Trophoblast cell (in vitro differentiated cells and primary cell): ENCODE measurements at regions not wholly inside any gene's neighbourhood (a gene's known extent, or its start where the extent isn't known, plus 50 kb on each side); places are given as distances from the start of the nearest gene placed in this dataset.
A peak's percentile ranks its signal among the peaks of the same experiment; 100 is the strongest.

ENCODE experiments used
- DNase-seq, 2 donors: peaks; one replicate each; pipeline ENCODE4 v3.0.0-alpha.2; 2016
- H2AFZ ChIP-seq: 2 replicates; pipeline ENCODE4 v1.6.1; 2013; ENCODE audit warnings: low read length, moderate library complexity, mild to moderate bottlenecking; ENCODE audit not compliant: insufficient read depth, poor library complexity
- H2AK5ac ChIP-seq: 2 replicates; pipeline ENCODE4 v1.6.1; 2013; ENCODE audit warnings: mild to moderate bottlenecking, low read length
- H2BK120ac ChIP-seq: 2 replicates; pipeline ENCODE4 v1.6.1; 2013; ENCODE audit warnings: low read length, mild to moderate bottlenecking, moderate library complexity; ENCODE audit not compliant: insufficient read depth, poor library complexity
- H2BK12ac ChIP-seq: 2 replicates; pipeline ENCODE4 v1.6.1; 2013; ENCODE audit warnings: mild to moderate bottlenecking, low read length, moderate library complexity
- H2BK5ac ChIP-seq: 2 replicates; pipeline ENCODE4 v1.6.1; 2013; ENCODE audit warnings: low read length, low read depth, moderate library complexity, mild to moderate bottlenecking; ENCODE audit not compliant: poor library complexity
- H3K14ac ChIP-seq: 2 replicates; pipeline ENCODE4 v1.6.1; 2013; ENCODE audit warnings: mild to moderate bottlenecking, low read length
- H3K18ac ChIP-seq: 2 replicates; pipeline ENCODE4 v1.6.1; 2013; ENCODE audit warnings: mild to moderate bottlenecking, low read length
- H3K23ac ChIP-seq: 2 replicates; pipeline ENCODE4 v1.6.1; 2013; ENCODE audit warnings: low read length
- H3K27ac ChIP-seq: 2 replicates; pipeline ENCODE4 v1.5.1; 2013; ENCODE audit warnings: low read depth, mild to moderate bottlenecking, inconsistent platforms, low read length, moderate library complexity
- H3K27me3 ChIP-seq: 2 replicates; pipeline ENCODE4 v1.6.1; 2013; ENCODE audit warnings: inconsistent platforms, mild to moderate bottlenecking, low read length, moderate library complexity; ENCODE audit not compliant: insufficient read depth
- H3K36me3 ChIP-seq, 2 experiments: 1 replicate in 1 of 2; 2 replicates in 1 of 2; pipeline ENCODE4 v1.6.1; 2013; ENCODE audit warnings: low read length in 2 of 2, mild to moderate bottlenecking in 2 of 2, moderate library complexity in 1 of 2; ENCODE audit not compliant: insufficient read depth in 2 of 2, control insufficient read depth in 1 of 2
- H3K4ac ChIP-seq: 2 replicates; pipeline ENCODE4 v1.6.1; 2013; ENCODE audit warnings: low read depth, mild to moderate bottlenecking, low read length, moderate library complexity
- H3K4me1 ChIP-seq, 2 experiments: 1 replicate in 1 of 2; 2 replicates in 1 of 2; pipeline ENCODE4 v1.6.1; 2013; ENCODE audit warnings: low read length in 2 of 2, mild to moderate bottlenecking in 2 of 2, moderate library complexity in 1 of 2; ENCODE audit not compliant: insufficient read depth in 2 of 2, control insufficient read depth in 1 of 2
- H3K4me2 ChIP-seq: 2 replicates; pipeline ENCODE4 v1.6.1; 2013; ENCODE audit warnings: inconsistent platforms, mild to moderate bottlenecking, low read length, moderate library complexity
- H3K4me3 ChIP-seq: 2 replicates; pipeline ENCODE4 v1.5.1; 2013; ENCODE audit warnings: mild to moderate bottlenecking, low read depth, low read length, inconsistent platforms
- H3K79me1 ChIP-seq: one replicate; pipeline ENCODE4 v1.6.1; 2013; ENCODE audit warnings: low read length
- H3K79me2 ChIP-seq: 2 replicates; pipeline ENCODE4 v1.6.1; 2013; ENCODE audit warnings: low read length, mild to moderate bottlenecking; ENCODE audit not compliant: control insufficient read depth, insufficient read depth, poor library complexity
- H3K9ac ChIP-seq: 2 replicates; pipeline ENCODE4 v1.6.1; 2013; ENCODE audit warnings: mild to moderate bottlenecking, low read length
- H3K9me3 ChIP-seq: 2 replicates; pipeline ENCODE4 v1.6.1; 2013; ENCODE audit warnings: low read depth, mild to moderate bottlenecking, control low read depth, inconsistent platforms, low read length; ENCODE audit not compliant: insufficient read depth
- H4K12ac ChIP-seq: 2 replicates; pipeline ENCODE4 v1.6.1; 2013; ENCODE audit warnings: low read depth, mild to moderate bottlenecking, low read length, moderate library complexity
- H4K8ac ChIP-seq: 2 replicates; pipeline ENCODE4 v1.6.1; 2013; ENCODE audit warnings: low read depth, mild to moderate bottlenecking, low read length, moderate library complexity
- H4K91ac ChIP-seq: one replicate; pipeline ENCODE4 v1.6.1; 2013; ENCODE audit warnings: low read depth, mild to moderate bottlenecking, low read length, moderate library complexity
- WGBS: extraction: QIAGEN DNeasy Blood & Tissue Kit; methylation state at CpG from one replicate; pipeline ENCODE4 v1.1.7; 2013; ENCODE audit warnings: missing lambda C conversion rate; ENCODE audit not compliant: insufficient read length, insufficient coverage; ENCODE audit errors: extremely low coverage; 5-methylcytosine and 5-hydroxymethylcytosine counted together

DNA sequence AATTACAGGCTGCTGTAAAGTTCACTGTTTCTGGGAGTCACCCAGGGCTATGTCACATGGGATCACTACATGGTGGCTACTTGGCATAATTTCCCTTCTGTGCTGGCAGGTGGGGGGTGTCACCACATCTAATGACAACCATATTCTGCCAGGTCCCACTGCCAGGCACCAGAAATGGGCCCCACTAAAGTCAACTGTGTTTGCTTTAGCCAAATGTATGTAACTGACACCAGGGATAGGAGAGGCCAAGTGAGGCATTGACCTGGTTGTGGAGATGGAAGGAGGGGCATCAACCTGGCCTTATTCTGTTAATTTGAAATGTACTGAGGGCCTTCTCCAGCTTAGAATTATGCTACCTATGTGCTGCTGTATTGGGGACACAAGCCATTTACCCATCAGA, 370.6 kb upstream of the PROX1 start:
- Histone ChIP-seq H3K4me1 (peaks cover 4 to 12% of the 10 kb centered on the region in 2 experiments), H4K91ac (no peak overlapping the region), H4K8ac (no peak overlapping the region), H3K9ac (no peak overlapping the region), H3K27me3 (no peaks in the 10 kb centered on the region), H2BK5ac (no peak overlapping the region), H3K79me2 (no peaks in the 10 kb centered on the region), H2BK12ac (no peak overlapping the region), H3K18ac (no peak overlapping the region), H3K27ac (no peak overlapping the region), H3K23ac (no peak overlapping the region), H3K79me1 (no peaks in the 10 kb centered on the region), H4K12ac (no peak overlapping the region), H2AK5ac (no peak overlapping the region), H3K36me3 (no peaks in the 10 kb centered on the region), H3K4ac (no peak overlapping the region), H2AFZ (no peak overlapping the region), H3K4me3 (no peak overlapping the region), H2BK120ac (no peak overlapping the region), H3K4me2 (no peak overlapping the region), H3K14ac (no peak overlapping the region), H3K9me3 (no peaks in the 10 kb centered on the region)
- no peak for DNase-seq

- Histone ChIP-seq H3K4ac (no peak overlapping the region), H3K18ac (no peak overlapping the region), H4K8ac (no peak overlapping the region), H2BK12ac (no peak overlapping the region), H3K23ac (no peak overlapping the region), H3K9me3 (no peaks in the 10 kb centered on the region), H3K4me2 (no peak overlapping the region), H3K79me2 (no peaks in the 10 kb centered on the region), H3K9ac (no peak overlapping the region), H2BK5ac (no peak overlapping the region), H4K12ac (no peak overlapping the region), H2BK120ac (no peak overlapping the region), H2AK5ac (no peak overlapping the region), H3K4me1 (peaks cover 8 to 19% of the 10 kb centered on the region in 2 experiments), H3K27ac (no peak overlapping the region), H3K14ac (no peak overlapping the region), H3K79me1 (no peaks in the 10 kb centered on the region), H3K36me3 (no peaks in the 10 kb centered on the region), H3K27me3 (no peaks in the 10 kb centered on the region), H3K4me3 (no peak overlapping the region), H4K91ac (no peak overlapping the region), H2AFZ (no peak overlapping the region)
- no peak for DNase-seq
- WGBS = no CpG with 5 or more reads among the region's 1 CpG
Observed at GRCh38 chr1:213618094-213618493, 369.7 kb upstream of the PROX1 start.

- DNase-seq = peak; percentile 56 to 75
- H3K23ac ChIP-seq = no peak overlapping the region
- no peak overlapping the region for H3K14ac ChIP-seq
- H3K79me1 ChIP-seq = no peaks in the 10 kb centered on the region
- H3K27me3 ChIP-seq = no peaks in the 10 kb centered on the region
- H2AFZ ChIP-seq = no peak overlapping the region
- H4K91ac ChIP-seq = no peak overlapping the region
- no peak overlapping the region for H3K4me2 ChIP-seq
- no peak overlapping the region for H4K12ac ChIP-seq
- H2BK12ac ChIP-seq = no peak overlapping the region
- no peak overlapping the region for H2BK120ac ChIP-seq
- H3K79me2 ChIP-seq = no peaks in the 10 kb centered on the region
- no peak overlapping the region for H3K9ac ChIP-seq
- H3K27ac ChIP-seq = no peak overlapping the region
- H3K9me3 ChIP-seq = no peaks in the 10 kb centered on the region
- WGBS = no CpG with 5 or more reads among the region's 1 CpG
- no peak overlapping the region for H2AK5ac ChIP-seq
- no peak overlapping the region for H3K4ac ChIP-seq
- no peak overlapping the region for H3K4me3 ChIP-seq
- H3K18ac ChIP-seq = no peak overlapping the region
- H4K8ac ChIP-seq = no peak overlapping the region
- no peak overlapping the region for H2BK5ac ChIP-seq
- peaks cover 5 to 13% of the 10 kb centered on the region in 2 experiments for H3K4me1 ChIP-seq
- H3K36me3 ChIP-seq = no peaks in the 10 kb centered on the region
Observed at GRCh38 chr1:213619026-213619425, 368.7 kb upstream of the PROX1 start.

DNA sequence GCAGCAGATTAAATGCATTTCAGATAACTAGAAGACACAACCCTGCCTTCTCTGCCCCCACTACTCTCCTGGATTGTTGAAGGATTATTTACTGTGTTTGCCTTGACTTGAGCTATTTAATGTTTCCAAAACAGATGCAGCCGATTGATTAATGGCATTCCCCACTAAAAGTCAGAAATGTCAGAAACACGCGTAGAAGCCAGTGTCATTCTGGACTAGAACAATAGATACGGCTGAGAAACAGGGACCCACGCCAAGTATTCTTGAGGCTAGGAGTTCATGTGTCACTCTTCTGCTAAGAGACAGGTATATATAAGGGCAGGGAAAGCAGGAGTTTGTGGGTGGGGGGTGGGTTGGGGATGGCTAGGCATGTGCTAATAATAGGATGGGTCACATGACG, 366.7 kb upstream of the PROX1 start:
- no peak overlapping the region for H3K18ac ChIP-seq
- H3K4ac ChIP-seq = no peak overlapping the region
- no peak overlapping the region for H3K23ac ChIP-seq
- no peak overlapping the region for H3K9ac ChIP-seq
- no peak overlapping the region for H2BK5ac ChIP-seq
- H2AK5ac ChIP-seq = no peak overlapping the region
- H4K12ac ChIP-seq = no peak overlapping the region
- H3K9me3 ChIP-seq = no peaks in the 10 kb centered on the region
- H3K79me1 ChIP-seq = no peaks in the 10 kb centered on the region
- H4K91ac ChIP-seq = no peak overlapping the region
- WGBS = no CpG with 5 or more reads among the region's 6 CpGs
- H4K8ac ChIP-seq = no peak overlapping the region
- H3K4me2 ChIP-seq = no peak overlapping the region
- no peak overlapping the region for H3K14ac ChIP-seq
- DNase-seq = no peak
- no peak overlapping the region for H2AFZ ChIP-seq
- no peaks in the 10 kb centered on the region for H3K27me3 ChIP-seq
- H3K4me1 ChIP-seq = peaks cover 5 to 13% of the 10 kb centered on the region in 2 experiments
- no peak overlapping the region for H3K4me3 ChIP-seq
- no peak overlapping the region for H2BK120ac ChIP-seq
- no peaks in the 10 kb centered on the region for H3K36me3 ChIP-seq
- H3K27ac ChIP-seq = no peak overlapping the region
- no peaks in the 10 kb centered on the region for H3K79me2 ChIP-seq
- no peak overlapping the region for H2BK12ac ChIP-seq
